Left renal cortex interstitium (tissue), 4 donors: ENCODE measurements at regions not wholly inside any gene's neighbourhood (a gene's known extent, or its start where the extent isn't known, plus 50 kb on each side); places are given as distances from the start of the nearest gene placed in this dataset.
"Not testable (repeated sequence)": the region's sequence is repeated elsewhere in the genome, so short reads cannot be mapped to it uniquely, and the experiment has no call there.

ENCODE experiments used
- DNase-seq, 4 donors: peaks; one replicate each; pipeline ENCODE4 v3.0.0-alpha.2; 2013; ENCODE audit warnings: low read depth in 4 of 4, low spot score in 2 of 4, missing footprints in 1 of 4

DNA sequence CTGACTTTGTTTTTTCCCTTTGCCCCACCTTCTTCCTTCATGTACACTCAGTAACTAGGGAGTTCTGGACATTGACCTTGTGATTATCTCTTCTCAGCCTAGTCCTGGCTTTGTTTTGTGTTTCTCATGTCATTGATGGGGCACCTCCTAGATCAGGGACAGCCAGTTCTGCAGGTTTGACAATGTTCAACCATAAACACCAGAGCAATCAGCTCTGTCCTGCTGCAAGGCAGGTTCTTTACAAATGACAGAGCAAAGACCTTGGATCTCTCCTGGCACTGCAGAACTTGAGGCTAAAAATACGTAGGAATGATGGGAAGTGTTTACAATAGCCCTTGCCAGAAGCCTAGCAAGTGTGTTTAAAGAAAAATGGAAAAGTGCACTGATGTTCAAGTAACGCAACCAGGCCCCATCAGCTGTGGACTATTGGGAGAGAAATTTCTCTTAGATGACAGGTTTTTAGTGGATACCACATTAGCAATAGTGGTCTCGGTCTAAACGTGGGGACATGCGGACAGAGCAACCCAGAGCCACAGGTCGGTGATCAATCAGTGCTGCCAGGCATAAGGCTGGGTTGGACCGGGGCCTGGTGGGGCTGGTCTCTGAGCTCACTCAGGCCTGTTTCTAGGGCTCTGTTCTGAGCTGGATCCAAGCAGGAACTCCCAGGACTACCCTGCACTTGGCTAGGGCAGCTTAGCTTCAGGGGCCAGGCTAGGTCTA is 76.8 kb downstream of the SOWAHC start:
- no peak for DNase-seq

DNA sequence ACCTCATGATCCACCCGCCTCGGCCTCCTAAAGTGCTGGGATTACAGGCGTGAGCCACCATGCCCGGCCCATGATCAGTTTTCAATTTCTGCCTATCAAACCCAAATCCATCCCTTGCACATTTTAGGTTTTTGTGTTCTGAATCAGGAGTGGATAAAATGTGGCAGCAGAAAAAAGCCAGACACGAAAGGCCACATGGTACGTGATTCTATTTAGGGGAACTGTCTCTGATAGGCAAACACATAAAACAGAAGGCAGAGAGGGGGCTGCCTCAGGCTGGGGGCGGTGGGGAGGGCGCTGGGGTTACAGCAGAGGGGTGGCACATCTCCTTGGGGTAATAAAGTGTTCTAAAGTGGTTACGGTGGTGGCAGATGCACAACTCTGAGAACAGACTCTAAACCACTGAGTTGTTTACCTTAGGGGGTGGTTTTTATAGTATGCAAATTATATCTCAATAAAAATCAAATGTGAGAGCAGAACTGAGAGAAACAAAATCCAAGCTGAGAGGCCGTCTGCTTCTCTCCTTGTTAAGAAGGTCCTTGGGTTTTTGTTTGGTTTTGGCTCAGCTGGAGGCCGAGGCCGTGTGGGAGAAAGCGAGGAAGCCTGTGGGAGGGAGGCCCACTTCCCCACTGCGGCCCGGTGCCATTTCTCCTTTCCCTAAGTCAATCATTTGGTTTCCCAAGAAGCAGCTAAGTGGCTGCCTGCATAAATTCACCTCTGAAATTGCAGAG is 78.0 kb downstream of the SOWAHC start:
- DNase-seq, result no peak

DNA sequence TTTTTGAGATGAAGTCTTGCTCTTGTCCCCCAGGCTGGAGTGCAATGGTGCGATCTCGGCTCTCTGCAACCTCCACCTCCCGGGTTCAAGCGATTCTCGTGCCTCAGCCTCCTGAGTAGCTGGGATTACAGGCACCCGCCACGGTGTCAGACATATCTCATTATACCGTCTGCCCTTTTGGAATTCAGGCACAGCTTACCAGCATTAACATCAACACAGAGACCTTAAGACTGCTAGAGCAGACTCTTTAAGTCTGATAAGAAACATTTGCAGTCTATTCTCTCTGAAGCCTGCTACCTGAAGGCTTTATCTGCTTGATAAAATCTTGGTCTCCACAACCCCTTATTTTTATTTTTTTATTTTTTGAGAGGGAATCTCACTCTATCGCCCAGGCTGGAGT is 78.7 kb downstream of the SOWAHC start:
- DNase-seq, result not testable (repeated sequence)

DNA sequence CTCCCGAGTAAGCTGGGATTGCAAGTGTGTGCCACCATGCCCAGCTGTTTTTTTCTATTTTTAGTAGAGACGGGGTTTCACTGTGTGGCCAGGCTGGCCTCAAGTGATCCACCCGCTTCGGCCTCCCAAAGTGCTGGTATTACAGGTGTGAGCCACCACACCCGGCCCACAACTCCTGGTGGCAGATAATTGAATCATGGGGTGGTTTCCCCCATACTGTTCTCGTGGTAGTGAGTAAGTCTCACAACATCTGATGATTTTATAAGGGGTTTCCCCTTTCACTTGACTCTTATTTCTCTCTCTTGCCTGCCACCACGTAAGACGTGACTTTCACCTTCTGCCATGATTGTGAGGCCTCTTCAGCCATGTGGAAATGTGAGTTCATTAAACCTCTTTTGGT is 79.1 kb downstream of the SOWAHC start:
- DNase-seq, result not testable (repeated sequence)

DNA sequence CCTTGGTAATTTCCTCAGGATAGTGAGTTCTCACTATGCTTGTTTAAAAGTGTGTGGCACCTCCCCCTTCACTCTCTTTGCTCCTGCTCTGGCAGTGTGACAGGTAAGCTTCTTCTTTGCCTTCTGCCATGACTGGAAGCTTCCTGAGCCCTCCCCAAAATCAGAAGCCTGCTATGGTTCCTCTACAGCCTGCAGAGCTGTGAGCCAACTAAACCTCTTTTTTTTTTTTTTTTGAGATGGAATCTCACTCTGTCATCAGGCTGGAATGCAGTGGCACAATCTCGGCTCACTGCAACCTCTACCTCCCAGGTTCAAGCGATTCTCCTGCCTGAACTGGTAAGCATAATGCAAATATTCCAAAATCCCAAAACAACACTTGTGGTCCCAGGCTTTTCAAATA is 80.0 kb downstream of the SOWAHC start:
- no peak for DNase-seq

DNA sequence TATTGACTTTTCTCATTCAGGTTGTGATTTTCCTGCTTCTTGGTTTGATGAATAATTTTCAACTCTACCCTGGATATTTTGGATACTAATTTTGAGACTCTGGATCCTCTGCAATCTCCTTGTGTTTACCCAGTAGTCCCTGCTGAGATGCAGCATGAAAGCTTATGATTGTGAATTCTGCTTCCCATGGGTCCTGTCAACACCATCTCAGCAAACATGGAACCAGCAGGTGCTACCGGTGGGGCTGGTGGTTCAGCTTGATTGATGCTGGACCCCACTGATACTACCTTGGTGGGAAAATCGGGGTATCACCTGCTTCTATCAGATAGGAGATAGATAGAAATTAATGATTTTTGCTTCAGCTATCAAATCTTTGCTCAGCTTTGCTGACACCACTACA is 81.1 kb downstream of the SOWAHC start:
- DNase-seq, result no peak

DNA sequence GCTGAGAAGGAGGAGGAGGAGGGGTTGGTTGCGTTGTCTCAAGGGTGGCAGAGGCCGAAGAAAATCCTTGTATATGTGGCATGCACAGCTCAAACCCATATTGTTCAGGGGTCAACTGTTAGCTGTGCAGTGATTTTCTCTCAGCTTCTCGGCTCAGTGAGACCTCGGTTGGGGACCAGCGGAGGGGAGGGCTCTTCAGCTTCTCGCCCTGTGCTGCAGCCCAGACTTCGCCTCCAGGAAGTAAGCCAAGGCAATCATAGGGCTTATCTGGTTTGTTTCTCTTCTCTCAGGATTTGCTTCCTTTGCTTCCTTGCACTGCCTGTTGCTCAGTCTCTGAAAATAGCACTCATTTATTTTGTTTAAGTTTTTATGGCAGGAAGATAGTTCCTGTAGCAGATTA is 85.5 kb downstream of the SOWAHC start:
- no peak for DNase-seq

DNA sequence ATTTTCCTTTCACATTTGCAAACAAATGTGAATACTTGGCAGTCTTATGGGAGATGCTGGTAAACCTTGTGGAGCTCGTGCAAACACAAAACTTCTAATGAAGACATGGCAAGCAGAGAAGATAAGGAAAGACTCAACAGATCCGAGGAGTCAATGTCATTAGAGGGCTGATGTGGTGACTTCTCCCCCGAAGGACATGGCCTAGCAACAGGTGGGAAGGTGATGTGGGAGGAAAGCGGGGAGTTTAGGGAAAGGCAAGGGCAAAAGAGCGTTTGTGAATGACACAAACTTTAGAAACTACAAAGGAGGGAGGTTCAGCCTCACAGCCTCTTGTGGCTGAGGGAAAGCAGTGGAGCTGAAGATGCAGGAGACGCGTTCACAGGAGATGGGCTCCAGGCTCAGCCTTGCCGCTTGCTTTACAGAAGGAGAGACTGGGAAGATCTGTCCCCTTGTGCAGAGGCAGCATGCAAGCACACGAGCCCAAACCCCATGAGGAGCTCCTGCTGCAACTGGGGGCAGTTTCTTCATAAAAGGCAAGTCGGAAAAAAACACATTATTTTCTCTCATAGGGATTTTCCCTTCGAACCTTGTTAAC is 86.6 kb downstream of the SOWAHC start:
- no peak for DNase-seq

DNA sequence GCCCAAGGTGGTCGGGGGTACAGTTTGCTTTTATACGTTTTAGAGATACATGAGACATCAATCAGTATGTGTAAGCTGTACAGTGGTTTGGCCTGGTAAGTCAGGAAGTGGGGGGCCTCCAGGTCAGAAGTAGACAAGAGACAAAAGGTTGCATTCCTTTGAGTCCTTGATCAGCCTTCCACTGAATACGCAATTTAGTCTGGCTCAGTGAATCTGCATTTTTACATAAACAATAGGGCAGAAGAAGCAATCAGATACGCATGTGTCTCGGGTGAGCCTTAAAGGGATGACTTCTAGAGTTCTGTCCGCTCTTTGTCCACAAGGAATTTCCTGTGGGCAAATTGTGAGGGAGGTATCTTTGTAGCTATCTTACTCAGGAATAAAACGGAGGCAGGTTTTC is 87.2 kb downstream of the SOWAHC start:
- DNase-seq, result no peak

DNA sequence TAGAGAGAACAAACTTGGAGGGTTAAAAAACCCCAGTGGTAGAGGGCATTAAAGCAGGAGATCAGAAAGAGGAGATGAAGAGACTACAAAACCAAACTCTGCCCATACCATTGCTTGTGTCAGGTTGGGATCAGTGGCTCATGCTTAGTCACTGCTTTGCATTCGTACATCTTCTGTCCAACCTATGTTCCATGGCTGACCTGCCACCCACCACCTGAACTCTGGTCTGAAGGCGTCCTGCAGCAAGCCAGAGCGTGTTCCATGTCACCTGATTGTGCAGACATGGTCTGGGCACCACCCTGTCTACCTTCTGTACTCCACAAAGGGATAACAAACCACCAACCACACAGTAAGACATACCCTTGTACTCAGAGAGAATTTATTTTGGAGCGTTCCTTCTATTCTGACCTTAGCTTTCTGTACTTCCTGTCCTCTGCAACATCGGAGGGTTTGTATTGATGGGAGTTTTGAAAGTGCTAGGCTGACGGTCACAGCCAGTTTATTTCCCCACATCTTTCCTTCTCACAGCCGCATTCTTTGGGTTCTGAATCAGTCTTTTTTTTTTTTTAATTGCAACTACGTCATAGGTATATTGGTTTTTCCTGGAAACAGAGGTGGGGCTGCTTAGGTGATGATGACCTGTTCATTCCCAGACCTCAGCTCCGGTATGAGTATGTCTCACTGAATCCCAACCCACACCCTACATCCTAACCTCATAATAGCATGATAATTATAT is 88.3 kb downstream of the SOWAHC start:
- no peak for DNase-seq

DNA sequence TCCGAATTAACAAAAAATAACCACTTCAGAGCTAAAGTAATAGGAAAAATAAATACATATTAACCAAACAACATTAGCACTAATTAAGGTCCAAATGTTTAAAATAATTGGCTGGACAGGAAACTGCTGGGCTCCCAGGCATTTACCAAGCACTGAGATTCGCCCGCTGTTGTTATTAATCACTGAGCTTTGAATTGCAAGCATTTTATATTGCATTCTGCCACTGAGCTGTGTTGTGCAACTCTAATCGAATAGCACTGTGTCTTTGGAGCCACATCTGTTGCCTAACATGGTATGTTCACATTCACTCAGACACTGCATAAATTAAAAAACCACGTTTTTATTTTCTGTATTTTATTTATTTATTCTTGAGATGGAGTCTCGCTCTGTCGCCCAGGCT is 88.9 kb downstream of the SOWAHC start:
- no peak for DNase-seq

DNA sequence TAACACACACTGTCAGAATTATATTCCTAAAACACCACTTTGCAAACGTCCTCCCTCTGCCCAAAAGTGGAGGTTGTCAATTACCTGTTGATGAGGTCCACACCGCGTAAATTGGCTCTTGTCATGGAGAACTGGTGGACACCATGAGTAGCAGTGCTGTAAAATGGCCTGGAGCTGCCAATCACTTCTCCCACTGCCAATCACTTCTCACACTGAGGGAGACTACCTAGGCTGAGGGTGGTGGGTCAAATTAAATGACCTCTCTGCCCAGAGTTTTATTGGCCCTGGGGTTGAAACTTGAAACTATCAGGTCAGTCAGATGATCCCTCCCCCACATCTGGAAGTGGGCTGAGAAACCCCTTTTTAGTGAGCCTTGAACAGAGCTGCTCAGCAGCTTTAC is 89.6 kb downstream of the SOWAHC start:
- no peak for DNase-seq

DNA sequence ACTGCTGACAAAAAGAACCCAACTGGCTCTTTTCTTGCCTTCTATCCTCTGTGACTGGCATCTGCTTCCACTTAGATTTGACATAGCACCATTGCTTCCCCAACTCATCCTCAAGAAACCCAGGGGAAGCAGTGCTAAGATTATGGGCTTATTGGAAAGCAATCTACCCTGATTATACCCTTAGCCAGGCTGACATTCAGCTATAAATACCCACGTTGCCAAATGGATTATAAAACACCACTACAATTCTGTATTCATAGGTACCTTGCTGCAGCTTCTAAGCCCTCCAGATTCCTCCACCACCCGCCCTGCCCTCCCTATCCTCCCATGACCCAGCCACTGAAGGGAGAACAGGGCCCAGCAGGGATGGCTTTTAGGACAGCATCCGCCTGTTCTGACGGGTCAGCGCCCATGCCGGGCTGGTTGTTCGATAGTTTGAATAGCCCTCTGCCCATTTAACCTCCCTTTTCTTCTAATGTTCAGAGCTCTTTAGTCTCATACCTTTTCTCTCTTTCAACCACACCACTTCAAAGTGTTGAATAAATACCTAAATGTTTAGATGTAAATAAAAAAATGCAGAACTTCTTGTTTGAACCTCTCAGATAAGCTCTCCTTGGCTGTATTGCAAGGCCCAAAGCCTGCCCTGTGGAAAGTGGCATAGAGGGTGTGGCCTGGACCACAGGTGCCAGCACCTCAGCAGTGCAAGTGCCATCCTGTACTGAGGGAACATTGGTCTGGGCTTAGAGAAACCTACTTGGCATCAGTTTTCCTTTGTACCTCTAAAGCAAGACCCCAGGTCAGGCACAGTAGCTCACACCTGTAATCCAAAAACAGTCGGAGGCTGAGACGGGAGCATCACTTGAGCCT is 86.6 kb upstream of the RGPD5 start:
- no peak for DNase-seq

DNA sequence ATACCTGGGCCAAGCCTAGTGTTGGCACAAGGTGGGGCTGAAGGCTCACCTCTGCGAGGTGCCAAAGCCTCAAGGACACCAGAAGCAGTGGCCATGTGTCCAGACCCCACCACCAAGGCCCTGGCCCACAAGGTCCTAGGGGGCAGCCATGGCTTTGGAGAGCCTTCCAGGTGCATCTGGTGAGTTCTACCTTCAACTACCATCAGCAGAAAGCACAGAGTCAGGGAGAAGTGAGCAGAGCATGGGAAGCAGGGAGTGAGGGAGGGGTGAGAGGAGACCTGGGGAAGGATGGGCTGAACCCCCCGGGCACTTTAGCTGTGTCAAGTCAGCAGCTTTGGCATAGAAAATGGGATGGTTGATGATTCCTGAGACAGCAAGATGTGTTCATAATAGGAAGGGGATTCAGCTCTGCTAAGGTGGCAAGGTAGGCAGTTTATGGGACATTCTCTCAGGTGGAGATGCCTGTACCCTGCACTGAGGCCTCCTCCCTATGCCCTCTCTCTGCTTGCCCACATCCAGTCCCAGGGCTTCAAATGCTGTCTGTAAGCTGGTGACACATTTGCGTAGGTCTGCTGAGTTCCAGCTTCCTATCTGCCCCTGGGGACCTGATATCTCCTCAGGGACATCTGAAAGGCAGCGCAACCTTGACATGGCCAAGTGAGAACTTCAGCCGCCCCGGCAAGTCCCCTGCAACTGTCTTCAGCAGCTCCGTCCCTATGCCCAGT is 83.4 kb upstream of the RGPD5 start:
- no peak for DNase-seq

DNA sequence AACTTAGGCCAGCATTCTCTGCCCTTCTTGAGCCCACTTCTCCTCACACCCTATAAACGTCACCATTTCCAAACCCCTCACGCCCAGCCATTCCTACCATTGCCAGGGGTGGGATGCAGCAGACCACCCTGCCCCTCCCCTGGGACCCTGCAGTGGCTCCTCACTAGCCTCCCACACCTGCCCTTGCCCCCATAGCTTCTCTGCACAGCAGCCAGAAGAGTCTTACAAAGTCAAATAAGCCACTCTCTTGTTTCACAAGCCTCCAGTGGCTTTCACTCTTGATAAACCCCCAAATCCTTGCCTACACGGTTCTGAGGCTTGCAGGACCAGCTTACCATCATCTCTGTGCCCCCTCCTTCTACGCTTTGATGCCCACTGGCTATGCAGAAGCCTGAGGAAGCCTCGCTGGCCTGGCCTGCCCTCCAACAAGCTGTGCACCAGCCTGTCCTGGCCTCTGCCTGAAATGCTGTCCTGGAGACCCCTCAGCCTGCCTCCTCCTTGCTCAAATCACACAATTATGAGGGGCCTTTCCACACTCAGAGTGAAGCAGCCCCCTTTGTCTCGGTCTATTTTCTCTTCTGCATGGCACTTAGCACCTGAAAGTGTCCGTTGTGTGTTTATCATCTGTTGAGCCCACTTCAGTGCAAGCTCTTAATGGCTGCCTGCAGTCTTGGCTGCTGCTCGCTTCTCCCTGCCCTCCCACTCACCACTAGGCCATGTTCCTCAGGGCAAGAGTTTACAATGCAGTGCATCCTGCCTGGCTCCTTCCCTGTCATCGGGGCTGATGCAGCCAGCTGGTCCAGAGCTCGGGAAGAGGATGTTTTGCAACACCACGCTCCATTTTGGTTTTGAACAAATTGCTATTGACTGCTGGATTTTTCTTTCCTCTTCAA is 82.6 kb upstream of the RGPD5 start:
- DNase-seq, result no peak

DNA sequence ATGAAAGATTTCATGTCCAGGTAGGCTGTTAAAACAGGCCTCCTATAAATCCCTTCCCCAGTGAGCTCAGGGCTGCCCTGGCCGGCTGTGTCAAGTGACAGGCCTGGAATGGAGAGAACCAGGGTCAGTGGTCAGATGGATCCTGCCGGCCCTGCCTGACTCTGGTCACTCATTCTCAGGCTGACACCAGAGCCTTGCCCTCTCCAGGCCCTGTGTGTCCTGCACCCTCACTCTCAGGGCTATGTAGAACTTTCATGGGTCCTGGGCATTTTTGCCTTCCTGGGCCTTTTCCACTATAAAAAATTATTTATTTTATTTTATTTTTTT is 82.0 kb upstream of the RGPD5 start:
- DNase-seq, result no peak

DNA sequence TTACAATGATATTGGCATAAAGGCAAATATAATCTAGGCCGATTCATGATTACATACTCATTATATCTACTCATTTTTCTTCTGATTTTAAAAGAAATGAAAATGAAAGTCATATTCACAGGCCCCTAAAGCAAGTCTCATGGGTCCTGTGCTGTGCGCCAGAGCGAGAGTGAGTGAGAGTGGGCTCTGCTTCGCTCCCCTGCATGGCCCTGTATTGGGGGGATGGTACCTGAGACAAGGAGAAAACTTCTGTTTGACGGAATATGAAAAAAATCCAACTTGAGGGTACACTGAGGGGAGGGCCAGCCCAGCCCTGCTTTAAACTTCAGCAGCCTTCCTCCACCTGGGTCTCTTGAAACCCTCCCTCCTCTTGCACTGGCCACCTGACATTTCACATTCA is 81.4 kb upstream of the RGPD5 start:
- DNase-seq, result no peak

DNA sequence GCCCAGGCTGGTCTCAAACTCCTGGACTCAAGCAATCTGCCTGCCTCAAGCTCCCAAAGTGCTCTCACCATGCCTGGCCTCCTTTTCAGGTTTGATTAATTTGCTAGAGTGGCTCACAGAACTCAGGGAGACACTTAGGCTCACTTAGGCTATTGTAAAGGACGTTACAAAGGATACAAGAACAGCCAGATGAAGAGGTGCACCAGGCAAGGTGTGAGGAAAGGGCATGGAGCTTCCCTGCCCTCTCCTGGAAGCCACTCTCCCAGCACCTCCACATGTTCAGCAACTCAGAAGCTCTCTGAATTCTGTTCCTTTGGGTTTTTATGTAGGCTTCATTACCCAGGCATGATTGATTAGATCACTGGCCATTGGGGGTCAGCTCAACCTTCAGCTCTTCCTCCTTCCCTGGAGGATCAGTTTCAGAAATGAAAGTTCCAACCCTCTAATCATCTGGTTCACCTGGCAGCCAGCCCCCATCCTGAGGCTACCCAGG is 78.7 kb upstream of the RGPD5 start:
- DNase-seq, result no peak

DNA sequence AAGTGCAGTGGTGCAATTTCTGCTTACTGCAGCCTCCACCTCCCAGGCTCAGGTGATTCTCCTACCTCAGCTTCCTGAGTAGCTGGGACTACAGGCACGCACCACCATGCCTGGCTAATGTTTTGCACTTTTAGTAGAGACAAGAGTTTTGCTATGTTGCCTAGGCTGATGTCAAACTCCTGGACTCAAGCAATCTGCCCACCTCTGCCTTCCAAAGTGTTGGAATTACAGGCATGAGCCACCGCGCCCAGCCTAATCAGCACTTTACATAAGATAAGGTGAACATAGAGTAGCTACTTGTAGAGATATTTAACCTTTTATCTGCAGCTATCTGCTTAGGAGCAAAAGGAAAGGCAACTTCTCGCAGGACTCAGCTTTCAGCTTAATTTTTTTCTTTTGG is 77.5 kb upstream of the RGPD5 start:
- not testable (repeated sequence) for DNase-seq
